Endometrial microvascular endothelial cells (primary cell): ENCODE measurements at regions not wholly inside any gene's neighbourhood (a gene's known extent, or its start where the extent isn't known, plus 50 kb on each side); places are given as distances from the start of the nearest gene placed in this dataset.

Experiments
- in situ Hi-C: cut with HindIII; loops from 2 replicates; pipeline ENCODE4 v1.10.0; 2017; ENCODE audit warnings: low sequenced_read_pairs, low pct_unique_long_range_greater_than_20kb; ENCODE audit errors: inconsistent ontology term

DNA sequence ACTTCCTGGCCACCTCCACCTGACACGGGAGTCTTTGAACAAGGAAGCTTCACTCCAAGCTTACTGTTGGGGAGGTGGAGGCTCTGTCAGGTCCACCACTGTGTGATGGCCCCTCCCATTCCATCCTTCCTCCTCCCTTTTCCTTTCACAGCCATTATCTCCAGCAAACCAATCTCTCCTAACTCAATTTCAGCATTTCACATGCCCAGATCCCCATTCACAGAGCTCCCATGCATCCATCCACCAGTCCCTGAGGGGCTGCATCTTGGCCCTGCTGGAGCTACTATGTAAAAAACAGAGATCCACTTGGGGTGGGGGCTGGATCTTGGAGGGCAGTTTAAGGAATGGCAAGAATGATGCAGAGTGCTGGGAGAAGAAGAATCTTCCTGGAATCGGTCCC lies 129.0 kb upstream of the COPS8 start:
- in situ Hi-C loops: loop anchor here (5.0 kb wide), 1 partner anchor 36 kb away; no protein-coding TSS in a partner anchor

GRCh38 chr2:236959036-236959435 lies 126.7 kb upstream of the COPS8 start:
- in situ Hi-C loops: loop anchor here (5.0 kb wide), 1 partner anchor 33 kb away; no protein-coding TSS in a partner anchor

DNA sequence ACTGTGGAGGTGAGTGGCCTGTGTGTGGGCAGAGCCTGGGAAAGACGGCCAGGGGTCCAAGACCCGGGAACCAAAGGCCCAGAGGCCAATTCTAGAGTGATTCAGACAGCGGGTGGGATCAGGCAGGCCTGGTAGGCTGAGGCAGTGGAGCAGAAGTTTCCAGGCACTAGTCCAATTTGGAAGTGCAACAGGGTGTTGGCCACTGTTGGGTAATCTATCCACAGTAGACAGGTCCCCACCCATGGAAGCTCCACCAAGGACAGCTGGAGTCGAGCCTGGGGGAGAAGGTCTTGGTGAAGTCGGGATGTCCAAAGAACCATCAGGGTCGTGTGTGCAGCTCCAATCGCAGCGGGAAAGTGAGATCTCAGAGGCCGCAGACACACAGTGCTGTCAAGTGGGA lies 125.8 kb upstream of the COPS8 start:
- in situ Hi-C loops: loop anchor here (5.0 kb wide), 1 partner anchor 32 kb away; no protein-coding TSS in a partner anchor

DNA sequence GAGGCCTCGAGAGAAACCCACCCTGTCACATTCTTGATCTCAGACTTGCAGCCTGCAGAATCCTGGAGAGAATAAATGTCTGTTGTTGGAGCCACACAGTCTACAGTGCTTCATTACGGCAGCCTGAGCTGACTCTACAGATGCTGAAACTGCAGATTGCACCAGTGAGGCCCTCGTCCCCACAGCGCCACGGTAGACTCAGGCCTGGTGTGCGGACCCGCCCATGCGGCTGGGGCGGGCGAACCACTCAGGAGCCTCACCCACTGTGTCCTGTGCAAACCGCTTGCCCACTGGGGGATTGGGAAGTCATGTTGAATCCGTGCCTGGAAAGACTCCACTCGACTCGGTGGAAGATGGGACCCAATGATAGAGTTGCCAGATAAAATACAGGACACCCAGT lies 125.2 kb upstream of the COPS8 start:
- in situ Hi-C loops: no loop called here

DNA sequence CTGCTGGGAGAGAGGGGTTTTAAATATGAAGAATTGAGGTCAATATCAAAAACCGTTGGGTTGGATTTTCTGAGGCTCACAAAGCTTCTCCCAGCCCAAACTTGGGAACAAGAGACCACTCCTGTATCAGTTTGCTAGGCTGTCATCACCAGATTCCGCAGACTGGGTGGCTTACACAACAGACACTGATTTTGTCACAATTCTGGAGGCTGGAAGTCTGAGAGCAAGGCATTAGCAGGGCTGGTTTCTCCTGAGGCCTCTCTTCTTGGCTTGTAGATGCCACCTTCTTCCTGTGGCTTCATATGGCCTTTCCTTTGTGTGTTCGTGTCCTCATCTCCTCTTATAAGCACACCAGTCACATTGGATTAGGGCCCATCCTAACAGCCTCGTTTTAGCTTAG lies 122.9 kb upstream of the COPS8 start:
- in situ Hi-C loops: no loop called here

DNA sequence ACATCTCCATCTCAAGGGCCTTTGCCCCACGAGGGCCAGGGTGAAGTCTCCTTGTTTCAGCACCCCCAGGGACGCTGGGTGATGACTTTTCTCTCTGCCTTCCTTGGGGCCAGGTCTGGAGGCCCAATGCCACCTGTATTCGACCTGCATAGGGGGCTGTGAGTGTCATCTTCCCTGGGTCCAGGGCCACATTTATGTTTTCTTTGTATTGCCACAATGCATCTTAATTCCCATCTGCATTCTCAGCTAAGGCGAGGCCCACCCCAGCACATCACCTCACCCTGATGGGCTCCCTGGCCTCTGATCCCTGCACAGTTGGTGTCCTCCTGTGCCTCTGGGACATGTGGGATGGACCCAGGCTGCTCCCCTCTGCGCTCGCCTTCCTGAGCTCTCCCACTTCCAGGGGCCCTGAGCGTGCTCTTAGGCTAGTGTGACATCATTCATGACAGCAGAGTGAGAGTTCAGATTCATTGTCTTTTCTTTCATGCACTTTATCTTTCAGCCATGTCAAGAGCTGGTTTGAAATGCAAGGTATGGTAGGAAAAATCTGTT lies 122.0 kb upstream of the COPS8 start:
- in situ Hi-C loops: no loop called here

- in situ Hi-C loops: no loop called here
Observed at GRCh38 chr2:236964291-236964690, 121.4 kb upstream of the COPS8 start.

DNA sequence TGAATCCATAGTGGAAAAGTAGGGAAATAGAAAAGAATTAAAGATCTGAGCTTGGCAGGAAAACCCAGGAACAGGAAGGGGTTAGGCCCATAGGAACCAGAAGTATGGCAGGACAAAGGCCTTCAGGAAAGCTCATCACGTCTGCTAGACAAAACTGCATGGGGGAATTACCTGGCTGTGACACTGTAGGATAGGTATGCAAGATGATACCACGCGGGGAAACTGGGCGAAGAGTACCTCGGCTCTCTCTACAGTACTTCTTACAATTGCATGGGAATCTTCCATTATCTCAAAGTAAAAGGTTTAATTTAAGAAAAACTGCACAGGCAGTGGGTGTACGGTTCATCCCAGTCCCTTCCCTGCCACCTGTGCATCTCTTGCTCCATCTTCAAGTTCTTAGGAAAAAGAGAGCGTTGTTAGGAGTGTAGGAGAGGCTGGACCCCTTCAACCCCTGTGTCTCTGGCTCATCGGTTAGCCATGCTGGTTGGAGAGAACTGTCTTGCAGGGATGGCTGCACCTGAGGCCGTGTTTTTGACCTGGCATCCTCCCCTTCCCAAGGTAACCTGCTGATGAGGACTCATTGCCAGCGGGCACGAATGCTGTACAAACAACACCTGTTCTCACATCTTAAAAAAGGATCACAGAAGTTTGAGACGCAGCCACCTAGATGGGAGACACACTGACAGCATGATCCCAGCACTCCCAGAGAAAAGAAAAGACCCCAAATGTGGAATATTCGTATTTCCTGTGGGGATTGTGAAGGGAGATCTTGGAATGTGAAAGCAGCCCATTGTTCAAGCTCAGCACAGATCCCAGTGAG lies 120.5 kb upstream of the COPS8 start:
- in situ Hi-C loops: no loop called here

GRCh38 chr2:236965841-236966096 lies 119.9 kb upstream of the COPS8 start:
- in situ Hi-C loops: no loop called here

- in situ Hi-C loops: no loop called here
Observed at GRCh38 chr2:236967499-236967783, 118.2 kb upstream of the COPS8 start.

- in situ Hi-C loops: no loop called here
Observed at GRCh38 chr2:236968101-236968879, 117.4 kb upstream of the COPS8 start.

DNA sequence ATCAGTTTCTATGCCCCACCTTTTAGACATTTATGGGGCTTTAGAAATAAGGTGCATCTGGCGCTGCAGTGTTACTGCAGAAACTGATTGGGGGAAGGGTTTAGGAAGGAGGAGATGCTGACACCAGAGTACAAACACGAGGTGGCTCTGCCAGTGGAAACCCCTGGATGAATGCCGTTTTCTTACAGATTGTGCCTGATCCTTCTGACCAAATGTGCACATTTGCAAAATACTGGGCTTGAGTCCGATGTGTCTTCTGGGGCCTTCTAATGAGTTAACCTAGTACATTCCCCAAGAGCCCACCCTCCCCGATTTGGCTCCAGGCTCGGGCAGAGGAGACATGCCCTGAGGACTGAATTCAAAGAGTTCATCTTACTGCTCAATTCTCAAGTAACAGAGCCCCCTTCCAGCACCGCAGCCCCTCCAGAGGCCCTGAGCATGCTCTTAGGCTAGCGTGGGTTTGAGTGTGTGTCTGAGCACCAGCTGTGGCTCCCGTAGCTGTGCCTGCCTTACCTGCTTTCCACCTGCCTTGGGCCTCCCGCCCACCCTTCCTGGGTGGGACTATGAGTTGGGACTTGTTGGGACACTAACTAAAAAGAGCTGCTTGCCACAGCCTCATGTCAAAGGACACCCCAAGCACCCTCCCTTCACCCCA lies 116.7 kb upstream of the COPS8 start:
- in situ Hi-C loops: no loop called here

- in situ Hi-C loops: no loop called here
Observed at GRCh38 chr2:236969767-236970655, 115.7 kb upstream of the COPS8 start.

DNA sequence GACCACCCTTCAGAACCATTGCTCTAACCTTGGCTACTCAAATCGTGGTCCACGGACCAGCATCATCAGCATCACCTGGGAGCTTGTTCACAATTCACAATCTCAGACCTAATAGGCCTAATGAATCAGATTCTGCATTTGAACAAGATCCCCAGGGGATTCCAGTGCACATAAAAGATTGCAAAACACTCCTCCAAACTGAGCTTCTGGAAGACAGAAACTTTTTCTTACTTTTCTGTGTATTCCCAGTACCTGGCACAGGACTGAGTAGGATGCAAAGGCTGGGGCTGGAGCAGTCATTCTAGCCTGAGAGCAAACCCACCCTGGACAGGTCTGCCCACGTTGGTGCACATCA lies 115.1 kb upstream of the COPS8 start:
- in situ Hi-C loops: no loop called here

GRCh38 chr2:236971131-236971821 lies 114.4 kb upstream of the COPS8 start:
- in situ Hi-C loops: no loop called here

- in situ Hi-C loops: no loop called here
Observed at GRCh38 chr2:236971919-236972381, 113.7 kb upstream of the COPS8 start.

DNA sequence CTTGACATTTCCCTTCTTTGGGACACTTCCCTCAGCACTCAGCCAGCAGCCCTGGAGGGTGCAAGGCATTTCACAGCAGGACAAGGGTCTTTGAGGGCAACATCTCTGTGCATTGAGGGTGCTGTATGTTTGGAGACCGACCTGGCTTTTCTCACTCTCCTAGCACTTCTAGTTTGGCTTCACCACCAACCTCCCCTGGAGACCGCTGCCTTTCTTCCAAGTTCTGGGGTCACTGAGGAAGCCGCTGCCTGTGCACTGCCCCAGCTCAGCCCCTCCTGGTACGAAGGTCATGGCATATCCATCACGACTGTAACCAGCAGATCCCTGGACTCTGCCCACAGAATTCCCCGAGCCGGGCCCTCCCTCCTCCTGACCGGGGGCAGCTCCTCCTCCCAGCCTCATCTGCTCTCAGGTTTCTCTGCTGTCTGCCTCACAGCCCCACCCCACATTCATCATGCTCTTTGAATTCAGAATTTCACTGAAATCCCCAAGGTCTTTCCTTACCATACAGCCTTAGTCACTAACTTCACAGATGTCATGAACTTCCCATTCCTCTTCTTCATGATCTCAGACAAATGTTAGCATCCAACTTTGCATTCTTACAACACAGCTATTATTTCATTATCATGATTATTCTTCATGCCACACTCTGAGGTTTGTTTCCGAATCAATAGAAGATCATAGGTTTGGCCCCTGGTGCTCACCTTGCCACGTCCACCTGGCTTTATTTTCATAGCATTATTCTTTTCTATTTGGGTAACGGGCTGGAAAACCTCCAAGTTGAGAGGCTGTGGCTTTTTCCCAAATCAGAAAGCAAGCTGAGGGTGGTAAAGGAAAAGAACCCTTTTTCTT lies 113.0 kb upstream of the COPS8 start:
- in situ Hi-C loops: no loop called here
